HG03442 (cell line): ENCODE measurements at regions not wholly inside any gene's neighbourhood (a gene's known extent, or its start where the extent isn't known, plus 50 kb on each side); places are given as distances from the start of the nearest gene placed in this dataset.

Experiments
- ATAC-seq: cut with Tn5 transposase; IDR thresholded peaks from one replicate; pipeline ENCODE4 v1.9.1; 2021; ENCODE audit warnings: mild to moderate bottlenecking, moderate library complexity; ENCODE audit not compliant: unreplicated experiment

DNA sequence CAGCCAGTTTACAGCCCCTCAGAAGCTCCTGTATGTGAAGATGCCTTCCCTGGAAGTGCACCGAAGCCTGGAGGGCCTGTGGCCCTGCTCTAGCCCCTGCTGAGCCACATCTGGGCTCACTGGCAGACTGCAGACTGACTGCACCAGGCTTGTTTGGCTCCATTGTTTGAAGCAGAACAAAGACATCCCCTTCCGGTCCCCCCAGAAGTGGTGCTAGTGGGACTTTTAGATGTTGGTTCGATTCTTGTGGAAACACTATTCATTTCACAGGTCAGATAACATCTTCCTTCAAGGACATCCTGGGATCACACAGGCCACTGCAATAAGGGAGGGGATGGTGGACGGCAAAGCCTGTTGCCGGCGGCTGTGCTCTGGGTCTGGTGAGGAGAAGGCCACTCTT lies 57.8 kb upstream of the CBLN2 start:
- no peak for ATAC-seq

GRCh38 chr18:72601481-72601880 lies 57.3 kb upstream of the CBLN2 start:
- ATAC-seq: no peak
